Esophagus squamous epithelium (tissue), 5 donors: ENCODE measurements at regions not wholly inside any gene's neighbourhood (a gene's known extent, or its start where the extent isn't known, plus 50 kb on each side); places are given as distances from the start of the nearest gene placed in this dataset.

Experiments
- DNase-seq: peaks from one replicate; lab custom pipeline; 2025; lab: John Stamatoyannopoulos, UW
- H3K27ac ChIP-seq, 4 donors: fragments of 200-600 bp; sonication (generic); one replicate each; pipeline ENCODE4 v1.5.1; 2016 to 2019; ENCODE audit warnings: mild to moderate bottlenecking in 1 of 4
- H3K27me3 ChIP-seq, 4 donors: fragments of 200-600 bp; sonication (generic); 1 replicate in 3 of 4; 2 replicates in 1 of 4; pipeline versions ENCODE4 v1.5.1 to v1.6.0; 2017 to 2021; ENCODE audit warnings: antibody characterized with exemption in 1 of 4
- H3K36me3 ChIP-seq, 3 donors: fragments of 200-600 bp; sonication (generic); one replicate each; pipeline ENCODE4 v1.5.1; 2016 to 2019
- H3K4me1 ChIP-seq, 3 donors: fragments of 200-600 bp; sonication (generic); one replicate each; pipeline ENCODE4 v1.5.1; 2017 to 2019
- H3K4me3 ChIP-seq, 4 donors: fragments of 200-600 bp; sonication (generic); 1 replicate in 3 of 4; 2 replicates in 1 of 4; pipeline ENCODE4 v1.5.1; 2016 to 2019; ENCODE audit warnings: mild to moderate bottlenecking in 2 of 4, moderate library complexity in 1 of 4
- H3K9me3 ChIP-seq, 3 donors: fragments of 200-600 bp; sonication (generic); one replicate each; pipeline ENCODE4 v1.5.1; 2016 to 2019
- CTCF ChIP-seq, 6 experiments: fragments of 450-650 bp in 4 of 6; fragments of 200-600 bp in 2 of 6; sonication (generic) in 2 of 6; IDR thresholded peaks; one replicate each; pipeline ENCODE4 v1.5.1; 2016 to 2019; ENCODE audit warnings: antibody characterized with exemption in 6 of 6, mild to moderate bottlenecking in 4 of 6, moderate library complexity in 4 of 6
- POLR2A ChIP-seq, 4 donors: fragments of 450-650 bp; IDR thresholded peaks; one replicate each; pipeline ENCODE4 v1.6.1; 2017; ENCODE audit warnings: antibody characterized with exemption in 4 of 4, mild to moderate bottlenecking in 4 of 4, moderate library complexity in 3 of 4
- WGBS, 2 donors: methylation state at CpG; one replicate each; pipeline ENCODE4 v1.1.5; 2018; 5-methylcytosine and 5-hydroxymethylcytosine counted together
- intact Hi-C: fragments of 100-400 bp; cut with DNase I; formaldehyde crosslinking; loops from one replicate; pipeline ENCODE4 v1.15.0; 2022
- donor health status: DM: yes; HTN: yes; CAD: no.

DNA sequence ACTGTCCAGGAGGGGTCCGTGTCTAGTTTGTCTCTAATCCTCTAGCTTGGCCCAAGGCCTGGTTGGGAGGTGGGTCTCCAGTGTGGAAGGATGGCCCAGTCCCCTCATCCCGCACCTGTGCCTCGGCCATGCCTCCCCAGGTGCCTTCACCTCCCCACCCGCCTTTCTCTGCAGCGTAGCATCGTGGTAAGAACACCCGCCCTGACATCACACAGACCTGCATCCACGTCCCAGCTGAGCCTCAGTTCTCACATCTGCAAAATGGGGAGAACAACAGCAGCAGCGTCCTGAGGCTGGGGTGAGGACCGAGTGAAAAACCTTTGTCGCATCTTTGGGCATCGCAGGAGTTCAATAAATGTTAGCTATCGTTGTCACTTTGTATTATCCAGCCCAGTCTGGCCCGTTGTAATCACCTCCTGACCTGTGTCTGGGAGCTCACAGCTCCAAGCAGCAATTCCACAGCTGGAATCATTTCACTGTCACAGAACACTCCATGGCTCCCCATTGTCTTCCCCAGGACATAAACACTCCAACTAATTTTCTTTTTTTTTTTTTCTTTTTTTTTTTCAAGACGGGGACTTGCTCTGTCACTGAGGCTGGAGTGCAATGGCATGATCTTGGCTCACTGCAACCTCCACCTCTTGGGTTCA lies 181.2 kb upstream of the IER5L start:
- intact Hi-C loops = no loop called here
- WGBS, 2 donors = 82 to 88% methylated on average over 11 to 12 of the region's 15 CpGs
- DNase-seq = no peak

GRCh38 chr9:129358621-129359154 lies 180.6 kb upstream of the IER5L start:
- intact Hi-C loops = no loop called here
- Histone ChIP-seq H3K36me3 (no peaks in the 10 kb centered on the region), H3K9me3 (peaks cover 0 to 12% (median 10%) of the 10 kb centered on the region in 3 donors), H3K4me3 (no peak overlapping the region), H3K27me3 (no peaks in the 10 kb centered on the region), H3K4me1 (peaks cover 6 to 17% (median 9%) of the 10 kb centered on the region in 3 donors), H3K27ac (no peak overlapping the region)
- no peak for DNase-seq
- WGBS, 2 donors = 71 to 76% methylated on average over 11 of the region's 12 CpGs
- TF ChIP-seq POLR2A (IDR thresholded peaks at IDR 0.05) = no peak
- TF ChIP-seq CTCF (IDR thresholded peaks at IDR 0.05) = no peak

More for the DNA sequence above, 181.2 kb upstream of the IER5L start:
- Histone ChIP-seq H3K27me3 (no peaks in the 10 kb centered on the region), H3K4me1 (peaks cover 4 to 13% (median 5%) of the 10 kb centered on the region in 3 donors), H3K4me3 (no peak overlapping the region), H3K9me3 (peaks cover 0 to 12% (median 10%) of the 10 kb centered on the region in 3 donors), H3K27ac (no peak overlapping the region), H3K36me3 (no peaks in the 10 kb centered on the region)
- TF ChIP-seq CTCF (IDR thresholded peaks at IDR 0.05) (no peak), POLR2A (IDR thresholded peaks at IDR 0.05) (no peak)

DNA sequence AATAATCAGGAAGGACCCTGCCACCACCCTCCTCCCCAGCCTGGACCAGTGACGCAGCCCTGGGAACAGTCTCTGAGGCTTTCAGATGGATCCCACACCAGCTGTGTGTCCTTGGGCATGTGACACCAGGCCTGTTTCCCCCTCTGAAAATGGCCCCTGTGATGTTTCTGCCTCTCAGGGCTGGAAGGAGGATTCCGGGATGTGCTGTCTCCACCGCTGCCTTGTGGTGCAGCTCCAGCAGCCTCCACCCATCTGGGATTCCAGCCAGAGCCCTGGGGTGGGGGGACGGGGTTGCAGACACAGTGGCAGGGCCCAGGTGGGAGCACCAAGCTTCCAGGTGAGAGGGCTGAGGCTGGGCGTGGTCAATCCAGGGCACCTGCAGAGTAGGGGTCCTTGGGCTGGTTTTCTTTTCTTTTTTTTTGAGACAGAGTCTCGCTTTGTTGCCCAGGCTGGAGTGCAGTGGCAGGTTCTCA lies 179.7 kb upstream of the IER5L start:
- no peak for DNase-seq
- intact Hi-C loops = no loop called here
- 79 to 83% methylated on average over 2 to 4 of the region's 6 CpGs for WGBS, 2 donors
- Histone ChIP-seq H3K4me1 (peaks cover 15 to 25% (median 15%) of the 10 kb centered on the region in 3 donors), H3K27ac (no peak overlapping the region), H3K9me3 (peaks cover 0 to 12% (median 10%) of the 10 kb centered on the region in 3 donors), H3K4me3 (no peak overlapping the region), H3K36me3 (no peaks in the 10 kb centered on the region), H3K27me3 (no peaks in the 10 kb centered on the region)
- no peak for TF ChIP-seq POLR2A (IDR thresholded peaks at IDR 0.05)

DNA sequence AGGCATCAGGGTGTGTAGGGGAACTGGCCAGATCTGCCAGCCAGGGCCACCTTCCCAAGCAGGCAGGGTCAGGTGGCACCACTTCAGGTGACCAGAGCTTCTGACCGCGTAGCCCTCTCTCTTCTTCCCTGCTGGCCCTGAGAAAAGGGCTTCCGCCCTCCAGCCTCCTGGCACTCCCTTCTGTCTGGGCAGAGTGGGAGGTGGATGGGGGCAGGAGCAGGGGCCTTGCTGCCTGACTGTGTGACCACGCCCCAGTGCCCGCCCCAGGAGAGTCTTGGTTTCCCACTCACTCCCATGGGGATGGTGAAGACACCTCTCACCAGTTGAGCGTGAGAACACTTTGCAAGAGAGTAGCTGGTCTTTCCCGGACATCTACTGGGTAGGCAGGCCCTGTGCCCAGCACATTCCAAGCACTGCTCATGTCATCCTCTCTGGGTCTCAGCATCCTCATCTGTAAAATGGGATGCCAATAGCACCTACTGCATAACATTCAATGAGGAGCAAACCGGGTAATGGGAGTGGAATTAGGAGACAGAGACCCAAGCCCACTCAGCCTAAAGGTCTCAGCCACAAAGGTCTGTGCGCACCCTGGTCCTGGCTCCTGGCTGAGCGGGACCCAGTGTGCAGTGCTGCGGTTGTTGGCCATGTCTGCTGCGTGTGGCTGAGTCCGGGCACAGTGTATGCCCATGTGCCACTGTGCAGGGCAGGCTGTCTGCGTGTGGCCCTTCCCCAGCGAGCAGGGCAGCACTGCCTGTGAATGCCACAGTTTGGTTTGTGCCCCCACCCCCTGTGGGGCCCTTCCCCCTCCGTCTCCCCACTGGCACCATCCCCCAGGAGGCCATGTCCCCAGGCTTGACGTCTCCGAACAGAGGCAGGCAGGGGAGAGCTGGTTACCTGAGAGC lies 179.1 kb upstream of the IER5L start:
- DNase-seq = no peak
- peaks cover 18 to 25% (median 18%) of the 10 kb centered on the region in 3 donors for H3K4me1 ChIP-seq
- intact Hi-C loops = no loop called here
- 79 to 85% methylated on average over 5 to 6 of the region's 18 CpGs for WGBS, 2 donors
- TF ChIP-seq POLR2A (IDR thresholded peaks at IDR 0.05) (no peak), CTCF (IDR thresholded peaks at IDR 0.05) (no peak)
- H3K4me3 ChIP-seq = no peak overlapping the region
- peaks cover 0 to 12% (median 10%) of the 10 kb centered on the region in 3 donors for H3K9me3 ChIP-seq
- H3K36me3 ChIP-seq = no peaks in the 10 kb centered on the region
- H3K27me3 ChIP-seq = peaks cover 0 to 4% (median 0%) of the 10 kb centered on the region in 4 donors
- no peak overlapping the region for H3K27ac ChIP-seq

DNA sequence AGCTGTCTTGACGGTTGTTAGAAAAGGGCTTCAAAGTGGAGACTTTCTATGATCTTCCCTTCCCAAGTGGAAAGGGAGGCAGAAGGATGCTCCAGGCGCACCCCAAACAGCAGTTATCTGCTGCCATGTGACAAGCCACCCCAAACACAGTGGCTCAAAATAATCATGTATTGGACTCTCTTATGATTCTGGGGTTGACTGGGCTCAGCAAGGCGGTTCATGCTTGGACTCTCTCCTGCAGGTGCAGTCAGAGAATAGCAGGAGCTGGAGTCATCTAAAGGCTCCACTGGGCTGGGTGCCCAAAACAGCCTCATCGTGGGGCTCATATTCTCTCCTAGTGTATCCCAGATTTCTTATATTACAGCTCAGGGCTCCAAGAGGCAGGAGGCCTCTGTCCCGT lies 177.6 kb upstream of the IER5L start:
- Histone ChIP-seq H3K4me1 (peaks cover 22 to 33% (median 28%) of the 10 kb centered on the region in 3 donors), H3K27me3 (peaks cover 0 to 19% (median 0%) of the 10 kb centered on the region in 4 donors), H3K9me3 (peaks cover 0 to 12% (median 10%) of the 10 kb centered on the region in 3 donors), H3K27ac (no peak overlapping the region), H3K36me3 (no peaks in the 10 kb centered on the region), H3K4me3 (no peak overlapping the region)
- DNase-seq = no peak
- no peak for TF ChIP-seq POLR2A (IDR thresholded peaks at IDR 0.05)
- TF ChIP-seq CTCF (IDR thresholded peaks at IDR 0.05) = no peak
- WGBS, 2 donors = 80 to 94% methylated on average over 5 of the region's 5 CpGs
- intact Hi-C loops = no loop called here
